ENCODE measurements at regions not wholly inside any gene's neighbourhood (a gene's known extent, or its start where the extent isn't known, plus 50 kb on each side); places are given as distances from the start of the nearest gene placed in this dataset.

DNA sequence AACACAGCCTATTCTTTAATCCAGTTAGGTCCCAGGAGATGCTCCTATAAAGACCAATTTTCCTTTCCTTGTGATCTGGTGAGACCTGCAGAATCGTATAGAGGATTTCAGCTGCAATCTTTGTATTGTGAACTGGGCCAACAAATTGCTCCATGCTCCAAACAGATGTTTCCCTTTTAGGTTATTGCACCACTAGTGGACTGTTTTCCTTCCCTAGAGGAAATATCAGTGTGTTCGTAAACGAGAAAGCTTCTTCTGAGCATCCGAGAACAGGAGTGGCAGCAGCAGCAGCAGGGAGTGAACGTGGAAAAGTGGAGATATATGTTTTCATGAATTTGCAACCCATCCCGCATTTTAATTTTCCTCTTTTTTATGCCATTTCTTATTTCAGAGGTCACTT is 344.1 kb upstream of the PDE3A start:
- no peak for ATAC-seq (ENCODE audit: poor library complexity)
- ChIA-PET CTCF (no interaction called here), POLR2A (no interaction called here)
- no peaks in the 10 kb centered on the region for H3K36me3 ChIP-seq (ENCODE audit: insufficient read depth, low read length)
- H3K4me1 ChIP-seq (ENCODE audit: insufficient read depth, low read length), result no peaks in the 10 kb centered on the region
- Mint-ChIP-seq H3K27me3 (no peaks in the 10 kb centered on the region), H3K9me3 (no peaks in the 10 kb centered on the region), H3K4me3 (no peak overlapping the region), H3K4me1 (ENCODE audit: low read depth) (no peaks in the 10 kb centered on the region), H3K27ac (no peak overlapping the region), H3K36me3 (ENCODE audit: low read depth) (no peaks in the 10 kb centered on the region)
- no peak overlapping the region for H3K27ac ChIP-seq (ENCODE audit: low read depth in 1 of 2, low read length in 2 of 2)
- TF ChIP-seq CTCF (IDR thresholded peaks at IDR 0.05), result no peak
- DNase-seq, result no peak
- H3K4me3 ChIP-seq (ENCODE audit: low read length), result no peak overlapping the region
- no peaks in the 10 kb centered on the region for H3K9me3 ChIP-seq (ENCODE audit: control insufficient read depth in 1 of 2, insufficient read depth in 1 of 2, low read length in 2 of 2)
- intact Hi-C loops (cut with DNase I, micrococcal nuclease), result no loop called here
- H3K27me3 ChIP-seq (ENCODE audit: control insufficient read depth in 1 of 2, insufficient read depth in 2 of 2, low read length in 2 of 2), result no peaks in the 10 kb centered on the region

- H3K27ac Mint-ChIP-seq, result no peak overlapping the region
- Histone ChIP-seq H3K27ac (ENCODE audit: low read depth in 1 of 2, low read length in 2 of 2) (no peak overlapping the region), H3K4me1 (ENCODE audit: insufficient read depth, low read length) (no peaks in the 10 kb centered on the region), H3K4me3 (ENCODE audit: low read length) (no peak overlapping the region), H3K36me3 (ENCODE audit: insufficient read depth, low read length) (no peaks in the 10 kb centered on the region), H3K9me3 (ENCODE audit: control insufficient read depth in 1 of 2, insufficient read depth in 1 of 2, low read length in 2 of 2) (no peaks in the 10 kb centered on the region), H3K27me3 (ENCODE audit: control insufficient read depth in 1 of 2, insufficient read depth in 2 of 2, low read length in 2 of 2) (no peaks in the 10 kb centered on the region)
- no peaks in the 10 kb centered on the region for H3K36me3 Mint-ChIP-seq (ENCODE audit: low read depth)
- intact Hi-C loops (cut with DNase I, micrococcal nuclease), result no loop called here
- POLR2A ChIA-PET, result no interaction called here
- H3K27me3 Mint-ChIP-seq, result no peaks in the 10 kb centered on the region
- no peaks in the 10 kb centered on the region for H3K9me3 Mint-ChIP-seq
- H3K4me1 Mint-ChIP-seq (ENCODE audit: low read depth), result no peaks in the 10 kb centered on the region
- CTCF ChIA-PET, result no interaction called here
- H3K4me3 Mint-ChIP-seq, result no peak overlapping the region
- TF ChIP-seq CTCF (IDR thresholded peaks at IDR 0.05), result no peak
- no peak for ATAC-seq (ENCODE audit: poor library complexity)
- no peak for DNase-seq
These were observed 340.3 kb upstream of the PDE3A start for GRCh38 chr12:20028033-20028432.

GRCh38 chr12:20030826-20031225 is 337.5 kb upstream of the PDE3A start:
- intact Hi-C loops (cut with DNase I, micrococcal nuclease), result no loop called here
- H3K27me3 ChIP-seq (ENCODE audit: control insufficient read depth in 1 of 2, insufficient read depth in 2 of 2, low read length in 2 of 2), result no peaks in the 10 kb centered on the region
- H3K27ac Mint-ChIP-seq, result no peak overlapping the region
- H3K36me3 ChIP-seq (ENCODE audit: insufficient read depth, low read length), result no peaks in the 10 kb centered on the region
- H3K27ac ChIP-seq (ENCODE audit: low read depth in 1 of 2, low read length in 2 of 2), result no peak overlapping the region
- TF ChIP-seq CTCF (IDR thresholded peaks at IDR 0.05), result no peak
- H3K27me3 Mint-ChIP-seq, result no peaks in the 10 kb centered on the region
- H3K9me3 ChIP-seq (ENCODE audit: control insufficient read depth in 1 of 2, insufficient read depth in 1 of 2, low read length in 2 of 2), result no peaks in the 10 kb centered on the region
- no peak for DNase-seq
- H3K4me3 Mint-ChIP-seq, result no peak overlapping the region
- H3K9me3 Mint-ChIP-seq, result no peaks in the 10 kb centered on the region
- H3K4me1 ChIP-seq (ENCODE audit: insufficient read depth, low read length), result no peaks in the 10 kb centered on the region
- ChIA-PET POLR2A (no interaction called here), CTCF (no interaction called here)
- ATAC-seq (ENCODE audit: poor library complexity), result no peak
- no peaks in the 10 kb centered on the region for H3K36me3 Mint-ChIP-seq (ENCODE audit: low read depth)
- no peaks in the 10 kb centered on the region for H3K4me1 Mint-ChIP-seq (ENCODE audit: low read depth)
- H3K4me3 ChIP-seq (ENCODE audit: low read length), result no peak overlapping the region

Data from CD4-positive, alpha-beta T cell (primary cell).